Tibial nerve (tissue), 4 donors: ENCODE measurements at regions not wholly inside any gene's neighbourhood (a gene's known extent, or its start where the extent isn't known, plus 50 kb on each side); places are given as distances from the start of the nearest gene placed in this dataset.

Source experiments
- DNase-seq, 2 donors: peaks; one replicate each; pipeline ENCODE4 v3.0.0-alpha.2; 2019; ENCODE audit warnings: low spot score in 2 of 2
- H3K27ac ChIP-seq, 4 donors: fragments of 200-600 bp; sonication (generic) in 3 of 4; one replicate each; pipeline ENCODE4 v1.5.1; 2017 to 2019; ENCODE audit warnings: mild to moderate bottlenecking in 1 of 4
- H3K27me3 ChIP-seq, 2 donors: fragments of 200-600 bp; sonication (generic) in 1 of 2; one replicate each; pipeline versions ENCODE4 v1.5.1 to v1.6.0; 2017 to 2019
- H3K36me3 ChIP-seq, 3 donors: fragments of 200-600 bp; sonication (generic); one replicate each; pipeline ENCODE4 v1.5.1; 2018 to 2019
- H3K4me1 ChIP-seq, 4 donors: fragments of 200-600 bp; sonication (generic) in 3 of 4; one replicate each; pipeline ENCODE4 v1.5.1; 2017 to 2019
- H3K4me3 ChIP-seq, 4 donors: fragments of 200-600 bp; sonication (generic) in 3 of 4; one replicate each; pipeline ENCODE4 v1.5.1; 2017 to 2019; ENCODE audit warnings: mild to moderate bottlenecking in 1 of 4, moderate library complexity in 1 of 4
- H3K9me3 ChIP-seq, 4 donors: fragments of 200-600 bp; sonication (generic) in 3 of 4; one replicate each; pipeline ENCODE4 v1.5.1; 2017 to 2019
- EP300 ChIP-seq, 2 donors: sonication (generic); formaldehyde crosslinking; IDR thresholded peaks; one replicate each; pipeline ENCODE4 v1.6.1; 2017; ENCODE audit warnings: antibody characterized with exemption in 2 of 2, mild to moderate bottlenecking in 1 of 2
- POLR2A ChIP-seq, 2 donors: fragments of 450-650 bp; IDR thresholded peaks; one replicate each; pipeline ENCODE4 v1.6.1; 2017; ENCODE audit warnings: antibody characterized with exemption in 2 of 2, mild to moderate bottlenecking in 2 of 2, moderate library complexity in 2 of 2
- WGBS, 2 donors: methylation state at CpG; one replicate each; pipeline ENCODE4 v1.1.5; 2018; 5-methylcytosine and 5-hydroxymethylcytosine counted together
- TF ChIP-seq, protein P1 (sequence below), 5 experiments: fragments of 200-600 bp in 3 of 5; fragments of 450-650 bp in 2 of 5; sonication (generic) in 3 of 5; IDR thresholded peaks; one replicate each; pipeline ENCODE4 v1.5.1; 2016 to 2019; ENCODE audit warnings: antibody characterized with exemption in 5 of 5, mild to moderate bottlenecking in 3 of 5, moderate library complexity in 2 of 5

- H3K4me1 ChIP-seq: no peaks in the 10 kb centered on the region
- H3K4me3 ChIP-seq: no peak overlapping the region
- TF ChIP-seq, protein P1, sequence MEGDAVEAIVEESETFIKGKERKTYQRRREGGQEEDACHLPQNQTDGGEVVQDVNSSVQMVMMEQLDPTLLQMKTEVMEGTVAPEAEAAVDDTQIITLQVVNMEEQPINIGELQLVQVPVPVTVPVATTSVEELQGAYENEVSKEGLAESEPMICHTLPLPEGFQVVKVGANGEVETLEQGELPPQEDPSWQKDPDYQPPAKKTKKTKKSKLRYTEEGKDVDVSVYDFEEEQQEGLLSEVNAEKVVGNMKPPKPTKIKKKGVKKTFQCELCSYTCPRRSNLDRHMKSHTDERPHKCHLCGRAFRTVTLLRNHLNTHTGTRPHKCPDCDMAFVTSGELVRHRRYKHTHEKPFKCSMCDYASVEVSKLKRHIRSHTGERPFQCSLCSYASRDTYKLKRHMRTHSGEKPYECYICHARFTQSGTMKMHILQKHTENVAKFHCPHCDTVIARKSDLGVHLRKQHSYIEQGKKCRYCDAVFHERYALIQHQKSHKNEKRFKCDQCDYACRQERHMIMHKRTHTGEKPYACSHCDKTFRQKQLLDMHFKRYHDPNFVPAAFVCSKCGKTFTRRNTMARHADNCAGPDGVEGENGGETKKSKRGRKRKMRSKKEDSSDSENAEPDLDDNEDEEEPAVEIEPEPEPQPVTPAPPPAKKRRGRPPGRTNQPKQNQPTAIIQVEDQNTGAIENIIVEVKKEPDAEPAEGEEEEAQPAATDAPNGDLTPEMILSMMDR (IDR thresholded peaks at IDR 0.05): no peak
- TF ChIP-seq EP300 (IDR thresholded peaks at IDR 0.05): no peak
- TF ChIP-seq POLR2A (IDR thresholded peaks at IDR 0.05): no peak
- no peak for DNase-seq
- H3K36me3 ChIP-seq: no peaks in the 10 kb centered on the region
- 48 to 62% methylated on average over 1 of the region's 1 CpG for WGBS, 2 donors
- no peak overlapping the region for H3K27ac ChIP-seq
- H3K9me3 ChIP-seq: peaks cover 0 to 3% (median 0%) of the 10 kb centered on the region in 4 donors
- H3K27me3 ChIP-seq: no peaks in the 10 kb centered on the region
Observed at GRCh38 chr10:9682802-9683201, 1334.9 kb upstream of the CELF2 start.

- Histone ChIP-seq H3K9me3 (peaks cover 0 to 3% (median 0%) of the 10 kb centered on the region in 4 donors), H3K36me3 (no peaks in the 10 kb centered on the region), H3K27me3 (no peaks in the 10 kb centered on the region), H3K4me1 (no peaks in the 10 kb centered on the region), H3K4me3 (no peak overlapping the region), H3K27ac (no peak overlapping the region)
- 91 to 97% methylated on average over 1 of the region's 1 CpG for WGBS, 2 donors
- TF ChIP-seq EP300 (IDR thresholded peaks at IDR 0.05) (no peak), POLR2A (IDR thresholded peaks at IDR 0.05) (no peak)
- TF ChIP-seq, protein P1 (IDR thresholded peaks at IDR 0.05): no peak
- DNase-seq: no peak
Observed at GRCh38 chr10:9684186-9684585, 1333.5 kb upstream of the CELF2 start.

GRCh38 chr10:9685596-9685995 is 1332.1 kb upstream of the CELF2 start:
- Histone ChIP-seq H3K36me3 (no peaks in the 10 kb centered on the region), H3K4me1 (no peaks in the 10 kb centered on the region), H3K9me3 (no peaks in the 10 kb centered on the region), H3K27me3 (no peaks in the 10 kb centered on the region), H3K4me3 (no peak overlapping the region), H3K27ac (no peak overlapping the region)
- no peak for DNase-seq
- TF ChIP-seq, protein P1 (IDR thresholded peaks at IDR 0.05): no peak
- TF ChIP-seq POLR2A (IDR thresholded peaks at IDR 0.05) (no peak), EP300 (IDR thresholded peaks at IDR 0.05) (no peak)

GRCh38 chr10:9688711-9689110 is 1329.0 kb upstream of the CELF2 start:
- no peak for TF ChIP-seq EP300 (IDR thresholded peaks at IDR 0.05)
- H3K36me3 ChIP-seq: no peaks in the 10 kb centered on the region
- no peaks in the 10 kb centered on the region for H3K9me3 ChIP-seq
- H3K27me3 ChIP-seq: no peaks in the 10 kb centered on the region
- H3K4me3 ChIP-seq: no peak overlapping the region
- H3K4me1 ChIP-seq: no peaks in the 10 kb centered on the region
- H3K27ac ChIP-seq: no peak overlapping the region
- DNase-seq: no peak

DNA sequence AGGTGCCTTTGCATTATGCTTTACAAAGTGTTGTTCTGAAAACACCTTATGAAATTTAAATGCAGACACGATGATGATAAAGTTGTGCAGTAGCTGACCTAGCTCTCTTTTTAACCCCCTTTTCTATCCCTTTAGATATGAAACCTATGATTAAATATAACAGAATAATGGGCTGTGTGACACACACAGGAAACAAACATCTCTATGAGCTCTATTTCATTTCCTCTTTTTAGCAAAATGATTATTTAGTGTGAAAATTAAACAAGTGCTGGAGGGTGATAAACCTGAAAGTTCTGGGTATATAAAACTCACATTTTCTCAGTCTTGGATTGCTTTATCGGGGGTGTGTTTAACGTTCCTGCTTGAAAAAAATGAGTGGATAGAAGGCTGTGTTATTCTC is 1310.5 kb upstream of the CELF2 start:
- 80 to 81% methylated on average over 3 of the region's 3 CpGs for WGBS, 2 donors
- no peaks in the 10 kb centered on the region for H3K4me1 ChIP-seq

More for the DNA sequence above, 1310.5 kb upstream of the CELF2 start:
- DNase-seq: no peak
- Histone ChIP-seq H3K36me3 (no peaks in the 10 kb centered on the region), H3K9me3 (peaks cover 0 to 4% (median 0%) of the 10 kb centered on the region in 4 donors), H3K4me3 (no peak overlapping the region), H3K27ac (no peak overlapping the region), H3K27me3 (no peaks in the 10 kb centered on the region)
- TF ChIP-seq POLR2A (IDR thresholded peaks at IDR 0.05) (no peak), EP300 (IDR thresholded peaks at IDR 0.05) (no peak)
- TF ChIP-seq, protein P1 (IDR thresholded peaks at IDR 0.05): no peak
